Femur (tissue), 1 donor: ENCODE measurements at regions not wholly inside any gene's neighbourhood (a gene's known extent, or its start where the extent isn't known, plus 50 kb on each side); places are given as distances from the start of the nearest gene placed in this dataset.
A peak's percentile ranks its signal among the peaks of the same experiment; 100 is the strongest.

Experiments used
- DNase-seq: peaks from one replicate; pipeline ENCODE4 v3.0.0-alpha.2; 2017

- no peak for DNase-seq
These were observed 157.0 kb upstream of the ID2 start for GRCh38 chr2:8524823-8525222.

DNA sequence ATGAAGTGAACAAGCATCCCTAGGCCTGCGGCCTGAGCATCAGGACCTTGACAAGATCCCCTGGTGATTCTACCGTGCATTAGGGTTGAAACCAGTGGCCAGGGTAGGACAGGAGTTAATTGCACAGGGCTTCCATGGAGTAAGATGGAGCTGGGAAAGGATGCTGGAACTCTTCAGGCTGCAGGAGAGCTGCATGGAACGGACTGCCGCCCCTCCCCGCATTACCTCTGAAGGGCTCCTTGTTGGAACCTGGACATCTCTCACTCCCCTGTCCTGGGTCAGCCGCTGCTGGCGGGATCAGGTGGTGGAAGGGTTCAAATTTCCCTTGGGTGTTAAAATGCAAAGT is 156.6 kb upstream of the ID2 start:
- DNase-seq = no peak

DNA sequence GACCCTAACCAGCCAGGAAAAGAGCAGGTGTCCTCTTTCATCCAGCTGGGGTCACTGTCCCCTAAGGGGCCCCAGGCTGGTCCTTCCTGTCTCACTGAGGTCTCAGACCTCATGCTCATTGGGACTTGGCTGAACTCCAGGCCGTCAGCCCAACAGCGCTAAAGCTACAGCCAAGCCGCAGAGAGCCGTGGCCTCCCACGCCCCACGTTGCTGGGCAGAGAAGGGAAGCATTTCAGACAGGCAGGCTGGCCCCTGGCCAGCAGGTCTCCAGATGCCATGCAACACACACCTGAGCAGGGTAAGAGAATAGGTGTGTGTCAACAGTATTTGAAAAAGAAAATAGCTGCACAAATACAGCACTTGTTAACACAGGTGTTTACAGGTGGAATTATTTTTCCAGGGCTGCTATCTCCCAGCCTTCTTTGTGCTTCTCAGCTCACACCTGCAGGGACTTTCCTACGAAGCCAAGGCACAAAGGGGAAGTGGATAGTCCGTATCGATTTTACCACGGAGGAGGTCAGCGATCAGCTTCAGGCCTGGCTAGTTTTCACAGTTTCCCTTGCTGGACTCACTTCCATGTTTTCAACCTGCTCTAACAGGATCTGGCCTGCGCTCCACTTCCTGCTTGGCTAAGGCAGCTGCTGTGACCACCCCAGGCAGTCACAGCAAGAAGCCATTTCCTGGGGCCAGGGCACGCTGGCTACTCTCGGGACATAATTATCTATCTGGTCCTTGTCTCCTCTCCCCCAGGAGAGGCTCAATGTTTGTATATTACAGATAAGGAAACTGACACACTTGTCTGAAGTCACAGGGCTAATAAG is 156.1 kb upstream of the ID2 start:
- peak; percentile 84 for DNase-seq

- no peak for DNase-seq
These were observed 155.5 kb upstream of the ID2 start for GRCh38 chr2:8526403-8526696.

DNA sequence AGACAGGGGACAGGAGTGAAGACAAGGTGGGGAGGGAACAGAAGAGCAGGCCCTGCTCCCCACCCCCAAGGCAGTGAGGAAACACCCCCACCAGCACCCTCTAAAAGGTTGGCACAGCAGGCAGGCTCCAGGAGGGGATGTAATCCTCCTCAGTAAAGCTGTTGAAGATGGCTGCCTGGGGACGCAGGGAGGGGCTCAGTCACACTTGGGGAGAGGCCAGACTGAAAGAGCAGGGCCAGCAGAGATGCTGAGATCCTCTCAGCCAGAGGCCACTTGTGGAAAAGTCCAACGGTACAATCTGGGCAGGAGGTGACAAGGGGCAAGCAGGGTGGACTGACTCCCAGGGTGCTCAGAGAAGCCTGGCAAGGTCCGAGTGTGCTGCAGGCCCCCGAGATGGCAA is 154.8 kb upstream of the ID2 start:
- DNase-seq = no peak

DNA sequence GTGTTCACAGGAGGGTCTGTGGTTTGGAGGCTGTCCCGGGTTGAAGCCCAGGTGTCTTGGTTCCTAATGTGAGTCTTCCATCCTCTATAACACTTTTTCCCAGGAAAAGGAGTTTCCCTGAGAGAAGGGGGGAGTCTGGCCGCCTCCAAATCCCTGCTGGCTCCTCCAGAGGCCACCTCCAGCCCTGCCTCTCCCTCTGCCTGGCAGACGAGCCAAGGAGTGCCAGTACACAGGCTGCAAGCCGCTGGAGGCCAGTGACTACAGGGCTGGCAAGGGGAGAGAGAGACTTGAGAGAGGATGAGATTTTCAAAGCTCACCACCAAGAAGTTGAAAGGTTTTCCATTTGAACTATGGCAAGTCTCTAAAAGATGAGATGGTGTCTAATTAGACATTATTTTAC is 154.2 kb upstream of the ID2 start:
- DNase-seq = no peak

DNA sequence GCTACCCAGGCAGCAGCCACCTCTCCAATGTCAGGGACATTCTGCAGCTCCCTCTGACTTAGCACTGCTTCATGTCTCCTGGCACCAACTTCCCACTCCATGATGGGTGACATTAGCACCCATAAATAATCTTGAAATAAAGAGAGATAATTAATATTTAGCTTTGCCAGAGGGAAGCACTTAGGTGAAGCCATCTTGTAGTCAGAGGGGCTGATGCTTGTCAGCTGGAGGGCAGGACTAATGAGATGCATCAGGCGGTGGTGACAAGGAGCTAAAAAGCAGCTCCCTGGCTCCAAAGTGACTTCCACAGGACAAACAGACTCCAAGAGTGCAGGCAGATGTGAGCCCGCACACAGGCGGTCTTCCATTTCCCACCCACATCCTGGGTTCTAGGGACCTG is 153.0 kb upstream of the ID2 start:
- no peak for DNase-seq

- DNase-seq = no peak
These were observed 152.1 kb upstream of the ID2 start for GRCh38 chr2:8529706-8530277.

- no peak for DNase-seq
These were observed 150.4 kb upstream of the ID2 start for GRCh38 chr2:8531481-8531880.

- DNase-seq = no peak
These were observed 149.4 kb upstream of the ID2 start for GRCh38 chr2:8532438-8532837.

- DNase-seq = no peak
These were observed 147.9 kb upstream of the ID2 start for GRCh38 chr2:8533923-8534322.

DNA sequence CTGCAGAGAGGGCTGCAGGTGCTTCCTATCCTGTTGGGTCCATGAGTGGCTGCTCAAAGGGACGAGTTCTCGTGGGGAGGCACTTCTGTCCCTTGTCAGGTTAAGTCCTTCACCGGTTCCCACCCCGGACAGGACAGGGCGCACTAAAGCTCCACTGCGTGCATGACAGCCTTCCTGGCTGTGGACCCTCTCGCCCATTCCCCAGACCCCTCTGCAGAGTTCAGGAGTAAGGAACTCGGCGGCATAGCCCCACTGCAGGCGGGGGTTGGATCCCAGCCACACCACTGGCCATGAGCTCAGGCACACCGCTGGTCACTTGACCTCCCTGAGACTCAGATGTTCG is 147.5 kb upstream of the ID2 start:
- DNase-seq = no peak

- DNase-seq = peak; percentile 72
These were observed 147.0 kb upstream of the ID2 start for GRCh38 chr2:8534729-8535468.

DNA sequence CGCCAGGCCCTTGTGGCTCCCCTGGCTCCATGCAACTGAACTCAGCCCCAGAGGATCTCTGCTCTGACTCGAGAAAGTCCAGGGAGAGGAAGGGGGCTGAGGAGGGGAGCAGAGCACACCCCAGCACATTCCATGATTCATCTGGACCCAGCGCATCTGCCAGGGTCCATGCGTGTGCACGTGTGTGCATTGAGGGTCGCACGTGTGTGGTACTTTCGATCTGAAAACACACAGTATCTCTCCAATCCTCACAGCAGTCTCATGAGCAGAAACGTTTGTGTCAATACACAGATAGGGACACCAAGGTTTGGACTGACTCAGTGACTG is 146.4 kb upstream of the ID2 start:
- DNase-seq = no peak

DNA sequence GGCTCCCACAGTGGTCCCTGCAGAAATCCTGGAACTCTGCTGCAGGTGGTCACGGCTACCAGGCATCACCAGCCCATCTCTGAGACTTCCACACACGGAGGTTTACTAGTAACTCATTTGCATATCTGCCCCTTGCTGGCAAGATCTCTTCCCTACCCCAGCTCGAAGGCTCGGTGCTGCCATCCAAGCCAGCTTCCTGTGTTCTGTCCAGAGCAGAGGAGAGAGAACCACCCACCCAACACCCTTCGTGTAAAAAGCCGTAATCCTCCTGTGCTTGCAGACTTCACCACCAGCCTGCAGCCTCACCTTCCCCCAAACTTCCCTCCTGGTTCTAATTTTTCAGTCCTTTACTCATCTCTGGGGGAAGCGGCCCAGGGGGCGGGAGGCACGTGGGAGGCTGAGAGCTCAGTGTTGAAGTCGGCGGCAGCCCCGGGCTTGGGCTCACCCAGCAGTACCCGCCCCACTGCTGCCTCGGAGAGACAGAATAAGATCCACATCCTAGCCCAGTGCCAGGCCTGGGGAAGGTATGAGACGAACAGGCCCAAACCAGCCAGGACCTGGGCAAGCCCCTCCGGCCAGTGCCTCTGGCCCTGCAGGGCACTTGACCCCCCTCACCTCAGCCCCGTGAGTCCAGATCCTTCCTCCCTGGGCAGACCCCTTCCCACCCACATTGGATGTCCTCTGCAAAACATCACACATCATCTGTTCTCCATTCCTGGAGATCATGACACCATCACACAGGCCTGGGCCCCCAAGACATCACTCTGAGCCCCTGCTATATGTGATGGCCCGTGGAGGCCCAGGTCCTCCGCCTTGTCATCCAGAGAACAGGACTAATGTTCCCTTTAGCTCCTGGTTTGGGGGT is 145.8 kb upstream of the ID2 start:
- DNase-seq = no peak

DNA sequence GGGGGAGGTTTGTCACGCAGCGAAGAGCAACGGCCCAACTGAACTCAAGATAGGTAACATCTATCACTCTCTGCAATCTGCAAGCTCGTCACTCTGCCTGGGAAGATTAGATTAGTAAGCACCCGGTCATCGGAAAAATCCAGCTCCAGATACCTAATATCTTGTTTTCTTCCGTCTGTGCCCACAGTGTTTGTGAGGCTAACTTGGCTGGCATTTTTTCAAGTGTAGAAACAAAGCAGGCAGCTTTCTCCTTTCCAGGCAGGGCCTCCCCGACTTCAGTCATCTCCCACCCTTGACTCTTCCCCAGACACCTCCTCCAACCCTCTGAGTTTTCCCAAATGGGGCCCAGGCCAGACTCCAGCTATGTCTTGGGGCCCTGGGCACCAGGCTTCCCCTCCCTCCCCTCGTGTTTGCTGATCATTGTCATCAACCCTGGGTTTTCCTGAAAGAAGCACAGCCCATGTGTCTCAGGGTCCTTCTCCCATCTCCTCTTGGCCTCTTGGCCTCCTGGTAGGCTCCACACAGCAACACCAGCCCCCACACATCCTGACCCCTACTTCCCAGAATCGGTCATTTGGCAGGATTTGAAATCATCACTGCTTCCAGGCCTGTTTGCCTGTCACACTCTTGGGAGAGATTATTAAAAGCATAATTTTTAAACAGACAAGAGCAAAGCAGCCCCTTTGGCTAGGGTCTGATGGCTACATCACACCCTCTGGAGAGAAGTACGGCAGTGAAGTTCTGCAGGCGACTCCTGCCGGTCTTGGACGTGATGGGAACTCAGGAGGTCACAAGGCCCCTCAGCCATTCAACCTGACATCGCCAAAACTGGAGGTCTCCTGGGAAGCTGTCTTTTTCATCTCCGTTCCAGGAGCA is 144.9 kb upstream of the ID2 start:
- DNase-seq = peak; percentile 8

DNA sequence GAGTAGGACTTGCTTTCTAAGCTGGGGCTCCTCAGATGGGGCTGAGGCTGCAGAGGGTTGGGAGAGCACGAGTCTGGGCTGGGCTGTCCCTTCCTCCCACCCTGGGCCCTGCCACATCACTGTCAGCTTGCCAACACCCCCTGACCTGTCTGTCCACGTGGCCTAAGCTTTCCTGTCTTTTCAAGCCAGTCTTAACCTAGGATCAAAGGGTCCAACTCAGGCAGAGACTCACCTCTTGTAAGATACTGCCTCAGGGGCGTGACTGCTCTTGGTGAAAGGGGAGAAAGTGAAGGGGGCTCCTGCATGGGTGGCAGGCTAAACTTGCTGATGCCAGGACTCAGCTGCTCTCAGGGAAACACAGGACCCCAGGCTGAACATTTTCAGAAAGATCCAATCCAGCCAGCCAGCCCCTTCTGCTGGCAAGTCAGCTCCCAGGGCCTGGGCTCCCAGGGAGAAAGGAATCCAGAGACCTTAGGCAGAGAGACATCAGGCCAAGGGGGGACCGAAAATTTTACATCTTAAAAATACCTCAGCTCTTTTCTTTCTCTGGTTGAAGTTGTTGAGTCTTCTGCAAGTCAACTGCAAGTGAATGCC is 144.2 kb upstream of the ID2 start:
- no peak for DNase-seq

DNA sequence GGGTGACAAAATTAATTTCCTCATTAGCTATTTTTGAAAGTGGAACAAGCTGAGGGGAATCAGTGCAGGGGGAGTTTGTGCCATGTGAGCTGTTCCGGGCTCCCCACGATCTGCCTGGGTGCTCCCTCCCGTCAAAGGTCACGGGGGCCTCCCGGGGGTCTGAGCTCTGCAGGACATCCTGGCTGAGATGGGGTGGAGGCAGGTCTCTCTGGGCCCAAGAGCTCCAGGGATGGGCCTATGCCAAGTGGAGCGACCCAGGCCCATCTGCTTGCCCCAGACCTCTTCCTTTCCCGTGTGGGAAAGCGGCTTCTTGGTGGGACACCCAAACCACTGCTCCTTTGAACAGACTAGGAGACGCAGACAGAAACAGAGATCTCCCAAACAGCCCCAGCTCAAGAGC is 143.3 kb upstream of the ID2 start:
- DNase-seq = no peak

GRCh38 chr2:8538931-8539621 is 142.8 kb upstream of the ID2 start:
- DNase-seq = no peak

DNA sequence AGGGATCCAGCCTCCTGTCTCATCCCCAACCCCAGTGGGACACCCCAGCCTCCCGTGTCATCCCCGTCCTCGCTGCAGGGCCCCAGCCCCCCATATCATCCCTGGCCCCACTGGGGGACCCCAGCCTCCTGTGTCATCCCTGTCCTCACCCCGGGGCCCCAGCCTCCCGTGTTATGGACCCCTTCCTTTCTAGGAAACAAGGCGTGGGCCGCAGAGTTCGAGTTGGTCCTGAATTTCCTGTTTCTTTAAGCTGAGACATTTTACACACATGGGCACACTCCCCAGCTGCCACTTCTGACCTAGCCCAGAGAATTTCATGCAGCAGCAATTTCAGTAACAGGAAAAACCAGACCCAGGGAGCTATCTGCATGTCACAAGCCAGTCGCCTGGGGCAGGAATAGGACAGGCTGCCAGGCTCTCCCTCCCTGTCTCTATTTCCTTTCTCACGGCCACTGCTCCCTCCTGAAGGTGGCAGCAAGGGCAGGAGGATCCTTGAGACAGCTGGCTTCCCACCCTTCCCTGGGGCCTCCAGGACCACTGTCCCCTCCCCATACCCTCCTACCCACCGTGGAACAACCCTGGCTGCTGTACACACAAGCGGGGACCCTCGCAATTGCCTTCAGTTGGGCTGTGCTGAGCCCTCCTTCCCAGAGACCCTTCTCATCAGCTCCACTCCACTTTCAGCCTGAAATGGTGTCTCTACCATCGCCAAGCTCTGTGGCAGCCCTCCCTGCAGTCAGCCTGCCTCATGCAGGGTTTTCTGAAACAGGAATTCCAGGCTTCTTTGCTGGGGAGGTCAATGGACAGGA is 141.9 kb upstream of the ID2 start:
- no peak for DNase-seq

DNA sequence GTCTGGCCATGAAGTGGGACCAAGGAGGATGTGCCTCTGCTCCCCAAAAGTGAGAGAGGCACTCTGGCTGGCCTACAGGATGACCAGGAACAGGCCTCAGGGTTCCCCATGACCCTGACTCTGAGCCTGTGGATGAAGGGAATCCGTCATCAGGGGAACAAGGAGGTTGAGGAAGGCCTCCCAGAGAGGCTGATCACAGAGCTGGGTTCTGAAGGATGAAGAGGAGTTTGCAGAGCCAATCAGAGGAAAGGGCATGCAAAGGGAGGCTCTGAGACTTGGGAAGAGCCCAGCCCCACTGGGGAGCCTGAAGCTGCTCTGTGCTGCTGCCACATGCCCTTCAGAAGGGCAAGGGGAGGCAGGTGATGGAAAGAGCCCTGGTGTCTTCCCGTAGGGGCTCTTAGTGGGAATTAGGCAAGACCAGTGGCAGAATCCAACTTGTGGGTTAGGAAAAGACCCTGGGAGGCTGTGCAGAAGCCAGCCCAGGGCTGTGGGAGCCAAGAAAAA is 141.3 kb upstream of the ID2 start:
- no peak for DNase-seq
